GM20000 (cell line): ENCODE measurements at regions not wholly inside any gene's neighbourhood (a gene's known extent, or its start where the extent isn't known, plus 50 kb on each side); places are given as distances from the start of the nearest gene placed in this dataset.

Experiments
- DNase-seq: peaks from one replicate; pipeline ENCODE4 v3.0.0; 2012; ENCODE audit warnings: low spot score
- CTCF ChIP-seq: IDR thresholded peaks from 2 replicates; pipeline ENCODE4 v1.5.1; 2012; ENCODE audit warnings: mild to moderate bottlenecking, control low read depth; ENCODE audit errors: extremely low read depth, missing control alignments

DNA sequence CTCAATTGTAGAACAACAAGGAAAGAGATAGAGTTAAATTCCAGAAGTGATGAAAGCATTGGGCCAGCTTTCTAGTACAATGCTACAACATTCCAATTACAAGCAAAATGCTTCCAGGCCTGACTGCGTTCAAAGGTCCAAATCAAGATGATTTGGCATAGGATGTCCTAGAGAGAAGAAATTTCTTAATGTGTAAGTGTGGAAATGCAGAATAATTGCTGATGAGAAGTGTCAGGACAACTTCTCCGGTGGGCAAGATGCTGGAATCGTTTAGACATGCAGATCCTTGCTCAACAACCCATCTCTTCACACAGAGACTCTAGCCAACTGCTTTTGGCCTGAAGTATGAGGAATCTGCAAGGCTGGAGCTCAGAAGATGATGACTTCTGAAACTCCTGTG, 71.1 kb upstream of the PDZRN3 start:
- DNase-seq, result no peak
- no peak for TF ChIP-seq CTCF

GRCh38 chr3:73694983-73695757, 70.4 kb upstream of the PDZRN3 start:
- no peak for DNase-seq
- no peak for TF ChIP-seq CTCF

DNA sequence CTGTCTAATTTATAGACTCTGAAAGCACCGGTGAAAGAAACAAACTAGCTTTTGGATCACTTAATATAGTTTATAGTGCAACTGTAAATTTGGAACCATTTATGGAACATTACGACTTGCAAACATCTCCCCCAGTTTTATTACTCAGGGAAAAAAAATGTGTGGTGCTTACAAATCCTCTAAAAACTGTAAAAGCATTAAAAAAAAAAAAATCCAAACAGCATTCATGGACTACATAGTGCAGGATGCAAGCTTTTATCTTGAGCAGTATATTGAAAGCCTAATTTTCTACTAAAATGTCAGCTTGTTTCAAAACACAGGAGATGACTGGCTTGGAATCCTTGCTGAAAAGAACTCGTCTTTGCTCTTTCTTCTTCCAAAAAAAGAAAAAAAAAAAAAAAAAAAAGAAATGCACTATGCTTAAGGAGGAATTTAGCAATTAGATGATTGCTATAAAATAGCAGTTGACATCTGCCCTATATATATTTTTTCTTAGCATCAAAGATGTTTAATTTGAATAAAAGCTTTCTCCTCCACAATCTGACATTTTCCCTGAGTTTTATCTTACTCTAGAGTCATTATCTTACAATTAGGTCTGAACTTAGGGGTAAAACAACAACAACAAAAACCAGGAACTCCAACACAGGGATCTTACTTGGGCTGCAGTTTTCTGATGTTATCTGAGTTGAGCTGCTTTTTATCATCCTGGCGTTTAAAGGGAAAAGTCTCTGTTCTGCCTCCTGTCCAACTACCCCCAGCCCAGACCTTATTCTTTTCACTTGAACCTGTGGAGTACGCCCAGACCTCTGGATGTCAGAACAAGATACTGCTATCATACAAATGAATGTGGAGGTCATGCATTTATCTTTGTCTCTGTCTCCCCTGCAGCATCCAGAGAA, 62.6 kb upstream of the PDZRN3 start:
- no peak for TF ChIP-seq CTCF
- no peak for DNase-seq

- TF ChIP-seq CTCF, result no peak
- no peak for DNase-seq
Measured at GRCh38 chr3:73685061-73685460, 60.3 kb upstream of the PDZRN3 start.

GRCh38 chr3:73683706-73684105, 59.0 kb upstream of the PDZRN3 start:
- TF ChIP-seq CTCF, result no peak
- DNase-seq, result no peak

GRCh38 chr3:73681610-73682009, 56.9 kb upstream of the PDZRN3 start:
- no peak for TF ChIP-seq CTCF
- DNase-seq, result no peak

GRCh38 chr3:73681198-73681597, 56.5 kb upstream of the PDZRN3 start:
- no peak for DNase-seq
- no peak for TF ChIP-seq CTCF
